AG08396 (cell line): ENCODE measurements at regions not wholly inside any gene's neighbourhood (a gene's known extent, or its start where the extent isn't known, plus 50 kb on each side); places are given as distances from the start of the nearest gene placed in this dataset.

ENCODE experiments used
- DNase-seq: peaks from one replicate; pipeline ENCODE4 v3.0.0; 2012; ENCODE audit warnings: low spot score, mixed read lengths

DNA sequence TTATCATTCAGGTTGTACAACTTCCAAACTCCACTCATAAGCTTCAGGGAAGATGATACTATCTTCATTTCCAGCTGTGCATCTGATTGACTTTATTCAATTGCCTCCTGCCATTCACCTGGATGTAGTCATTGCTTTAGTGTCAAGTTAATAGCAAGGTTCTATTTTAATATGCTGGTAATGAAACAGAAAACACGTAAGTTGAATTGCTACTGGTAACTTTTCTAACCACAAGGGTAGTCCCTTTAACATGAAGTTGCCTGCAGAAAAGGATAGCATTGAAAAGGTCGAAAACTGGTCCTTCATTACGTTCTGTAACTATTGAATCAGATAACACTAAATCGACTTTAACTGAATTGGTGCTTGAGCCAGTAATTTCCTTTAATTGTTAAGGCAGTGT is 459.4 kb upstream of the CDH6 start:
- no peak for DNase-seq

DNA sequence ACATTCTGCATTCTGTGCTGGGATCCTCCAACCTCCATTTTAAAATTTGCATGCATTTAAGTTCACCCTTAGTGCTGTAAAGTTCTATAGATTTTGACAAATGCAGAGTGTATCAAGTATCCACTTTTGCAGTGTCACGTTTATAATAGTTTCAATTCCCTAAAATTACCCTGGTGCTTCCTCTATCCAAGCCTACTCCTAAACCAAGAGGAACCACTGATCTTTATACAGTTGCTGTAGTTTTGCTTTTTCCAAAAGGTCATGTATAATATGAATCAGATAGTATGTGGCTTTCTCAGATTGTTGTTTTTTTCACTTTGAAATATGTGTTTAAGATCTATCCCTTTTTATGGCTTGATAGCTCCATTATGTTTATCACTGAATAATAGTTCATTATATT is 468.4 kb upstream of the CDH6 start:
- DNase-seq, result no peak

DNA sequence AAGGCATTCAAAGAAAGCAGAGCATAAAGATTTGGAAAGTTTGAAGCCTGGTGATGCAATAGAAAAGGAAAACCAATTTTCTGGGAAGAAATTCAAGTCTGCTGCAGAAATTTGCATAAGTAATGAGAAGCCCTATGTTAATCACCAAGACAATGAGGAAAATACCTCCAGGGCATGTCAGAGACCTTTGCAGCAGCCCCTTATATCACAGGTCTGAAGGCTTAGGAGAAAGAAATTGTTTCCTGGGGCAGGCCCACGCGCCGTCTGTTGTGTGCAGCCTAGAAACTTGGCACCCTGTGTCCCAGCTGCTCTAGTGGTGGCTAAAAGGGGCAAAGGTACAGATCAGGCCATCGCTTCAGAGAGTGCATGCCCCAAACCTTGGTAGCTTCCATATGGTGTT is 495.3 kb upstream of the CDH6 start:
- no peak for DNase-seq

DNA sequence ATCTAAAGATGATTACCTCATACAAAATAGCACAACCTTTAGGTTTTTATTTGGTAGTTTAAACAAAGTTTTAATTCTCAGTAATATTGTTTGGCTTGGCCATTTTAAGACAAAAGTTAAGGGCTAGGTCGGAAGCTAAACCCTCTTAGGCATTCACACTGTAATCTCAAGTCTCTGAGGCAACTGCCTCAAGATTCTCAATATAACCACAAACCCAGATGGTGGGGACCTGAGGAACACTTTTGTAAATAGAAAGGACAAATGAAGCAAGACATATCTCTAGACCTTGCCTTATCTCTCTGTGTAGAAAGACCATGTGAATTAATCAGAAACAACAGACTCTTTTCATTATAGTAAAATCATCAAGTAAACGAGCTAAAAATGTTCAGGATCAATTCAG is 500.2 kb upstream of the CDH6 start:
- DNase-seq, result no peak

DNA sequence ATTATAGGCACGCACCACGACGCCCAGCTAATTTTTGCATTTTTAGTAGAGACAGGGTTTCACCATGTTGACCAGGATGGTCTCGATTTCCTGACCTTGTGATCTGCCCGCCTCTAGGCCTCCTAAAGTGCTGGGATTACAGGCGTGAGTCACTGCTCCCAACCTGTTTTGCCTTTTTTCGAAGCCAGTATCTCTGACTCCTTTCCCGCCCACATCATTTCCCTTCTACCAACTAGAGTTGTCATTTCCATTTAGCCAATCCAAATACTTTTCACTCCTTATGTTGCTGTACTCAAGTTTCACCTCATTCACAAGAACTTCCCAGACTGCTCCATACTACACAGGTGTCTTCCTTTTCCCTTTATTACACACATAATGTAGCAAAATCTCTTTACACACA is 502.6 kb upstream of the CDH6 start:
- no peak for DNase-seq

DNA sequence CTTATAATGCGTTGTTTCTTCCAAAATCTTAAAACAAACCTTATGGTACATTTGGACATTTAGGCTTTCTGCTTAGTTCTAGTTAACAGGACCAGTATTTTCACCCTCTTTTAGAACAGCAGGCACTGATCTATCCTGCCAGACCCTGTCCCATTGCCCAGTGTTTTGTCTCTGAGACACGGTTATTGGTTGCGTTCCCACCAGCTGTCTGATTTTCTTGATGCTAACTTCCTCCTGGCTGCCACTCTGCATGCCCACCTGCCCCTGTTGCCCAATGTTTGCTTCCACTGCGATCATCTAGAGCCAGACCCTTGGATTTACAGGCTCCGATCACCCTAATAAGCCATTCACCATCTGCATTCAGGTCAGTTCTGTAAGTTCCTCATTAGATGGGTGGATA is 506.0 kb upstream of the CDH6 start:
- DNase-seq, result no peak

DNA sequence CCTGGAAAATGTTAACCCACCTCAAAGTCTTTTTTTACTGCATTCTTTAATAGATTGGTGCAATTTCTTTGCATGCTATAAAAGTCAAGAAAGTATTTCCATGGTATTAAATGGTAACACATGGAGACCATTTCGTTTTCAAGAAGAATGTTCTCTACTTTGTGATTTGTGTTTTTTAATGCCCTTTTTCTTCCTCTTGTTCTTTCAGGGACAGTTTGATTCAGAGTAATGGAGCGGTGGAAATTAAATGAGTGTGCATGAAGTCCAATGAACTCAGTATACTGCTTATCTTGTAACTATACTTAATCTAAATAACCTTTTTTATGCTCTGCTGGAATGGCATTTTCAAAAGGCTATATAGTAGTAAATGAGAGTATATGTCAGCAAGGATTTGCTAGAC is 507.0 kb upstream of the CDH6 start:
- DNase-seq, result no peak

DNA sequence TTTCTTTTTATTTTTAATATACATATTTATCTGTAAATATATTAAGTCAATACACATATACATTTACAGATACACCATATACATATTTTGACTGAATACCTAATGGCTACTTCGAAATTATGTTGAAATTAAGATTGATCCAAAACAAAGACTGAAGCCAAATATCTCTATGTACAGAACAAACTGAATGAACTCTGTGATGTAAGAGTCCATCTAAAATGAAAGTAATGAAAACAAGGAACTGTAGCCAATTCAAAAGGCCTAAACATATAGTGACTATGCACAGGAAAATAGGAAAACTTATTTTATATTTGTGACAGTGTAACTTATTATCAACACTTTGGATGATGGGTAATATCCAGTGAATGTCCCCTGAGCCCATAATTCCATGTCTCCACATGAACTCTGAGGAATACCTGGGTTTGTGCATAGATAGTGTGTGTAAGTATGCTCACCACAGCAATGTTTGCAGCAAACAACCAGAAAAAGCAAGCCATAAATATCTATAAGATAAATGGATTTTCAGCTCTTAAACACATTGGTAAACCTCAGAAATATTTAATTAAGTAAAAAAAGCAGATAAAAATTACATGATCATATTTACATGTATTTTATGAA is 517.2 kb upstream of the CDH6 start:
- DNase-seq, result no peak

DNA sequence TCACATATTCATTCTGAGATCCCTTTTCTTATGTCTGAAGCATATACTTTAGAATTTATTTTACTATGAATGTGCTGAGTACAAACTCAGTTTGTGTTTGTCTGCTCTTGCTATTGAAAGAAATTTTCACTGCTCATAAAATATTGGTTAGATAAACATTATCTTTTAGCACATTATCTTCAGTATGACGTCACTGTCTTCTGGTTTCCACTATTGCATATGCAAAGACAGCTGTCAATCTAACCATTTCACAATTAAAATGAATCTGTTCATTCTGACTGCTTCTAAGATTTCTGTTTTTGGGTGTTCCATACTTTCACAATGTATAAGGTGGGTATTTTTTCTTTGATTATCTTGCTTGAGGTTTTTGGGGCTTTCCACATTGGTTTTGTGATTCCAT is 526.2 kb upstream of the CDH6 start:
- no peak for DNase-seq

DNA sequence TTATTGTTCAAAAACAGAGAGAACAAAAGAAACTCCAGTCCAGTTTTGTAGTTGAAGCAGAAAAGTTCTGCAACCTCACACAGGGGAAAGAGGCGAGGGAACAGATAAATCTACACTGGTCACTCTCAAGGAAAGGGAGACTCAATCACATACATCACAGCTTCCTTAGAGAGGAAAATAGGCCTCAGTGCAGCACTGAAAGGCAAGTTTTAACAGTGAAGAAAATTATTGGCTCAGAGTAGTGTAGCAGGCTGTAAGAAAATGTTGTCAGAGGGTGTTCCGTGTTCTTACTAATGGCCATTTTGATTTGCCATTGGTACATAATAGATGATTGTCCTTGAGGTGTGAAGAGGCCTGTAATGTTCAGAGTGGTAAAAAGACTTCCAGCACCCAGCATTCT is 530.0 kb upstream of the CDH6 start:
- no peak for DNase-seq

DNA sequence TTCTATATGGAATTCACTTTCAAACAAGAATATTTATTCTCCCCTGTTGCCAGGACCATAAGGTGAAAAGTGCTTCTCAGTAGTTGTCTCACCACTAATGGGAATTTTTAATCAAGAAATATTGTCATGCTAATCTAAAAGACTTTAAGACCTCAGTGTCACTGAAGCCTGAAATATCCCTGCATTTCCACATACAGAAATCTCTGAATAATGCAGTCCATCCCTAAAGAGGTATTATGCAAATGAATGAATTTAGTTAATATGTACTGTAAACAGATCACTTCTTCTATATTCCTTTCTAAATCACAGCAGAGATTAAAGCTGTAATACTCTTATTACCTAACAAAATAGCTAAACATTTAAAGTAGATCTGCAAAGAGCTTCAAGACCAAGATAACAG is 531.1 kb upstream of the CDH6 start:
- no peak for DNase-seq

DNA sequence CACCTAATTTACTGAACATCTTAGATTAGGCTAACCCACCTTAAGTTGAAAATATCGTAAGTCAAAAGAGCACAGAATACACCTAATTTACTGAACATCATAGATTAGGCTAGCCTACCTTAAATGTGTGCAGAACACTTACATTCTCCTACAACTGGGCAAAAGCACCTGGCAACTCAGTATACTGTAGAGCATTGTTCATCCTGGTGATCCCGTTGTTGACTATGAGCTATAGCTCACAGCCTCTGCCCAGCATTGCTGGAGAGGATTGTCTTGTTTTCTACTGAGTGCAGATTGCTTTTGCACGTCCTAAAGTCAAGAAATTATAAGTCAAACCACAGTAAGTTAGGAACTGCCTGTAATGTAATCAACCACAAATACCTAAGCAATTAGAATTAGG is 531.8 kb upstream of the CDH6 start:
- DNase-seq, result no peak

DNA sequence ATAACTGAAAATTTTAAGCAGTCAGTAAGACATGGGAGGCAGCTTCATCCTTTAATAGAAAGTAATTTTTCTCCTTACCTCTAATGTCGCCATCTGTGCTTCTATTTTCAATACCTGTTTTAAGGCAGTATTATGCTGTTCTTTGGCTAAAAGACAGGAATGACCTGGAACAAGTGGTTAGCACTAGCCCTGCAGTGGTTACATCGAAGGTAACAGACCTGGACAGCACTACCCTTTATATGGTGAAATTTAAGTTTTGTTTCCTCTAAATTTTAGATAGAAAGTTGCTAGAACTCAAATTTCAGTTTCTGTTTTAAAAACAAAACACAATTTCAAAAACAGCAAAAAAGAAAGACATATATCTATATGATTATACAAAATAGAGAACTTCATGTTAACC is 534.1 kb upstream of the CDH6 start:
- DNase-seq, result no peak

DNA sequence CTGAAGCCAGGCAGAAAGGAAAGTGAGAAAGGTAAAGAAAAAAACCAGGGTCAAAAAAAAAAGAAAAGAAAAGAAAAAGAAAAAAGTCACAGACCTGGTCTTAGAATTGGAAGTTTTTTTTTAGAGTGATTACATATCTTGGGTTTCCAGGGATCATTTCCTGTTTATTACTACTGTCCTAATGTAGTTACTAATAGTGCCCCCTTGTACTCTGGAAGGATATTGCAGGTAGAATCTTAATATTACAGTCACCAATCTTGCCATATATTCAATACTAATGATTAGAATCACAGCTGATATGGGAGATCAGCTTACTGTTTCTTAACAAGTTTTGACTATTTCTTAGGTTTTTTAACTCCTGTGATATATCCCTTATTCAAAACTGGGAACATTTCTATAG is 543.2 kb upstream of the CDH6 start:
- DNase-seq, result no peak

DNA sequence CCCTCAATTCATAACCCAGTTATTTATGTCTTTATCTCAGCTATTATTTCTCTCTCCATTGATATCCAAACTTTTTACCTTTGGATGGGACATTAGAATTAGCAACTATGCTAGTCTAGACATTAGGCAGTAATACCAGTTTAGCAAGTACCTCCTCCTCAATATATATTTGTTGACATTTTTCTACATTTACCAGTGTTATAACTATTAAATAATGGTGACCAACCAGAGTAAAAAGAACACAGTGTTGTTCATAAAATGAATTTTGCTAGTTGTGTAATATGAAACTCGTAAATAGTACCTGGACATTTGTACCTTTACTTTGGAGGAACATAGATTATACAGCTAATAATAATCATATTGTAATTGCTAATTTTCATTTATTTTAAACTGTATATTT is 554.6 kb upstream of the CDH6 start:
- no peak for DNase-seq

DNA sequence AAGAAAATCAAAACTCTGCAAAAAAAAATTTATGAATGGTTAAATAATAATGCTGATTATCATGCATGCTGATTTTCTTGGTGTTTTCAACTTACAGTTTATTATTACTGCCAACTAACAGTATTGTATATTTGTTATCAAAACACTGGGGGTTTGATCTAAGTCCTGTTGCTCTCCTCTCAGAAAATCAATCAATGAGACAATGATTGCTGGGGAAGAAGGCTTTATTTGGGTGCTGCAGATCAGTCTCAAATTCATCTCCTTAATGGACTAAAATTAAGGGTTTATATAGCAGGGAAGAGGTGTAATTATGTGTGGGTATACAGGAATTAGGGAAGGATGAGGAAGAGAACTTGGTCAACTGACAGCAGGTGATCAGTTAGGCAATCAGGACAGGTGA is 565.5 kb upstream of the CDH6 start:
- no peak for DNase-seq

DNA sequence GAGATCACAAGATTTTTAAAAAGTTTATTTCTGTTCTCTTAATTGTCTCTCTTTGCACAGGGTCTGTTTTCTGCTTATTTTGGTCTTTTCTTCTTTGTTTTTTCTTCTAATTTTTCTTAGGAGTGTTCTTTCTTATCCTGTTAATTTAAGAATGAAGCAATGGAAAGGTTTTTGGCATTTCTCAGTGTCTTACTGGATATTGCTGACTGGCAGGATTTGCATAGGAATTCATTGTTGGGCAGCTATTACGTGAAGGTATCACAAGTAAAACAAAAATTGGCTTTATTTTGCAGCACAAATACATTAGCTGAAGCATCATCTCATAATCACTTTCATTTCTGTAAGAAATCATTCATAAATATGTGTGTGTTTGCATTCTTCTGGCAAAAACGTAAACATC is 566.9 kb upstream of the CDH6 start:
- DNase-seq, result no peak

DNA sequence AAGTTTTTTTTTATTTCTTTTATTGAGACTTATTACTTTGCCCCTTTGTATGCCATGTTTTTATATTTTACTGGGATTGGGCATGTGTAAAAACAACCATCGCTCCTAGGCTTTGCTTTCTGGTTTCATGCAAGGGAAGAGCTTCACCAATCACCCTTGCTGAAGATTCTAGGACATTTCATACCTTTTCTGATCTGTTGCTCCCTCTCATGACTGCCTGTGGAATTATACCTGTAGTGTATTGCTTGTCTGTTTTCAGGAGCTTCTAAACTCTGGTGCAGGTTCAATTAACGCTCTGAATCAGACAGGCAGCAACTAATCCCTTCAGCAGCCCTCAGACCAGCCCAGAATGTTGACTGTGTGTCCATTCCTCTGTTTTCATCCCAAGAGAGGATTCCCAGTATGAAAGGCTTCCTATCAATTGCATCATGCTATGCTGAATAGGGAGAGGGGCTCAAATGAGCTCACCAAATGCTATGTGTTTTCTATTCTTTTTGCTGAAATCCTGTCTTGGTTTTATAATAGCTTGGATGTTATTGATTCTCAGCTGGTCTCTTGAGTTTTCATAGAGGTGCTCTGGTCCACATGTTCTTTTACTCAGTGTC is 572.9 kb upstream of the CDH6 start:
- no peak for DNase-seq

DNA sequence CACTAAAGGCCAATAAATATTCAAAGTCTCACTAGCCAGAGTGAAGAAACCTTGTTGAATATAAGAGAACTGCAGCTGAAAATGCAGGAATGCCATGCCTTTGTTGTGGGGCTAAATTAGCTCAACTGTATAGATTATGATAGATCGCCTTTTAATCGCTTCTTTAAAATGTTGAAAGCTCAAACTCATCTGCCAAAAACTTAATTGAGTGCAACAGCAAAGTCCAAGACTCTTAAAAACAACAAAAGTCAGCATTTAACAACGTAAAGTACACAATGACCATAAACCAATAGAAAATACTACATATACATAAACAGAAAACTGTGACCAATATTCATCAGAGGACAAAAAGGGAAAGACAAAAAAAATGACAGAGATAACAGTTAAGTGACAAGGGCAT is 585.0 kb upstream of the CDH6 start:
- DNase-seq, result no peak

DNA sequence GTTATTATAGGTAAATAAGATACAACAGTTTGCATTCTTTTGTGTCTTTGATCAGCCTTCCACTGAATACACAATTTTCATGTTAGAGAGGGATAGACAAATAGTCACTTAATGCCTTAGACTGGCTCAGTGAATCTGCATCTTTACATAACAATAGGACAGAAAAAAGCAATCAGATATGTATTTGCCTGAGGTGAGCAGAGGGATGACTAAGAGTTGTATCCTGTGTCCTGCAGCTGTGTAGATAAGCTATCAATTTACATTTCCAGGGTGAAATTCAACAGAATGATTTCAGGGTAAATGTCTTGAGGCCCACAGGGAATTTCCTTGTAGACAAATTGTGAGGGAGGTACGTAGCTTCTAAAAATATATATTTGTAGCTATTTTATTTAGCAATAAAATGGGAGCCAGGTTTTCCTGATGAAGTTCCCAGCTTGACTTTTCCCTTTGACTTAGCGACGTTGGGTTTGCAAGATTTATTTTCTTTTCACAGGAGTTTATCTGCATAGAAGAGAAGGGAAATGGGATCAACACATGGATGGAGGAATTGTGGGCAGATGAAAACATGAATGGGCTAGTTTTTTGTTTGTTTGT is 586.1 kb upstream of the CDH6 start:
- no peak for DNase-seq

DNA sequence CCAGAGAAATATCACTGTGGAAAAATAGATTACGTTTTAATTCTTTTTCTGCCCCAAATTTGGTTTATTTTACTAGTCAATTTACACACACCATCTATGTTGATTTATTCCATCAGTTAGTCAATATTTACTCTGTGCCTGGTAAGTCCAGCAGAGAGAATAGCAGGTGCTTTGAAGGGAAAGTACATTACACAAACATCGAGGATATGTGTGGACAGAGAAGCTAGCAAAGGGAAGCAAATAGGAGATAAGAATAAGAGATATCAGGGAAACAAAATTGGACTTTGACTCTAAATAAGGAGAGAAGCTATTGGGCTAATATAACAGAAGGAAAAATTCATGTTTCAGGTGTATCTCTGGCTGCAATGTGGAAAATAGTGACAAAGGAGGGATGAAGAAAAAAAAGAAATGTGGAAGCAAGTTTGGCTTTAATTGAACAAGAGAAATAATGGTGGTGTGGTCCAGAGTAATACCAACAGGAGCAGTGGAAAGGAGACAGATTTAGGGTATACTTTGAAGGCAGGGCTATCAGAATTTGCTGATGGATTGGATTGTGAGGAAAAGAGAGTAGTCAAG is 587.7 kb upstream of the CDH6 start:
- no peak for DNase-seq

DNA sequence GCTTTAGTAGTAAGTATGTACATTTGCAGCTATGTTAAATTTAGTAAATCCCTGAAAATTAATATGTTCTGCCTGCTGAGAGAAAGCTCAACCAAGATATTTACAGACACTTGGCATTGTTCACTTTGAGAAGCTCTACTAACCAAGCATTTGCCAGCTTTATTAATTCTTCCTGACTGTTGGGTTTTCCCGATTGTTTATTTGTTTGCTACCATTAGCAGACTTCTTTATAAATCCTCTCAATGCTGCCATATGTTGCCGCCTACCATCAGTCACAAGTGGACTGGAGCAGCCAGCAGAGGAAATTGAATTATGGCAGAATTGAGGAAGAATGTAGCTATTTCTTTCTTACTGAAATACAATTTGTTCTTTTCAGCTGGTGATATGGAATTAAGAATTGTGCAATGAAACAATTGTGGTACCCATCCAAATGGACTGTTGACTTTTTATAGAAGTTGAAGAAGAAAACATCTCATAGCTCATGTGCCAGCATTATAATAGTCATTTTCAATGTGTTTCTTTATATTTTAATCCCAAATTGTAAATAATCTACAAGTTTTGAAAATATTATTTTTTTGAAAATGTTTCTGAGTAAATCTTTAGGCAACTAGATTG is 588.7 kb upstream of the CDH6 start:
- DNase-seq, result no peak

DNA sequence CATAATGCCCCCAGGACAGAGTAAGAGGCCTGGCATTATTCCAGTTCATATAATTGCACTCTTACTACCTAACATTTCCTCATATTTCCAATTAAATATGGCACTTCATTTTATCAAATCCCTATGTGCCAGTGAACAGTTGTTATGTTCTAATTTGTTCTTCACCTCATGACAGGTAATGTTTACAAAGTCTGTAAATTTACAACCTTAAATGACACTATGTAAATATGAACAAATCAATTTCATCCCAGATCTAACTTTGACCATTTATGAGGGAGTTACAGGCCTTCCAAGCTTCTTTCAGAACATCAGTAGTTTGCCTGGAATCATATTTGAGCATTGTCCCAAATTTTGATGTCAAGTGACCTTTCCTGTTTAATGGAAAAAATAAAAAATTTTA is 592.6 kb upstream of the CDH6 start:
- DNase-seq, result no peak
